ENCODE measurements at regions not wholly inside any gene's neighbourhood (a gene's known extent, or its start where the extent isn't known, plus 50 kb on each side); places are given as distances from the start of the nearest gene placed in this dataset.

DNA sequence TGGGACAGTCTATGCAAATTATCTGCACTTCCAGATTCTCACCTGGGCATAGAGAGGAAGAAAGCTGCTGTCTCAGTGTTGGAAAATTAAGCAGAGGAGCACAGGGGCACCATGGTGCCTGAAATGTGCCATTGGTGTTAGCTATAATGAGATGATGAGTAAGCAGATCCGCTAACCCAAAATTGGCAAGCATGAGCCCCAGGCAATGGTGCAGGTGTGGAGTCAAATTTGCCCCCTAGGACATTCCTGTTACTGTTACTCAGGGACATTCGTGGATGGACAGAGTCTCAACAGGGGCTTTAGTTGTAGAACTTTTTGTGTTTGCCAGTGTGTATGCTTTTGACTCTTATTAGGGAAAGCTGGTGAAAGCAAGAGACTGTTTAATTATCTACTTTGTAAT lies 385.2 kb upstream of the KLF6 start:
- TF ChIP-seq, protein P1, sequence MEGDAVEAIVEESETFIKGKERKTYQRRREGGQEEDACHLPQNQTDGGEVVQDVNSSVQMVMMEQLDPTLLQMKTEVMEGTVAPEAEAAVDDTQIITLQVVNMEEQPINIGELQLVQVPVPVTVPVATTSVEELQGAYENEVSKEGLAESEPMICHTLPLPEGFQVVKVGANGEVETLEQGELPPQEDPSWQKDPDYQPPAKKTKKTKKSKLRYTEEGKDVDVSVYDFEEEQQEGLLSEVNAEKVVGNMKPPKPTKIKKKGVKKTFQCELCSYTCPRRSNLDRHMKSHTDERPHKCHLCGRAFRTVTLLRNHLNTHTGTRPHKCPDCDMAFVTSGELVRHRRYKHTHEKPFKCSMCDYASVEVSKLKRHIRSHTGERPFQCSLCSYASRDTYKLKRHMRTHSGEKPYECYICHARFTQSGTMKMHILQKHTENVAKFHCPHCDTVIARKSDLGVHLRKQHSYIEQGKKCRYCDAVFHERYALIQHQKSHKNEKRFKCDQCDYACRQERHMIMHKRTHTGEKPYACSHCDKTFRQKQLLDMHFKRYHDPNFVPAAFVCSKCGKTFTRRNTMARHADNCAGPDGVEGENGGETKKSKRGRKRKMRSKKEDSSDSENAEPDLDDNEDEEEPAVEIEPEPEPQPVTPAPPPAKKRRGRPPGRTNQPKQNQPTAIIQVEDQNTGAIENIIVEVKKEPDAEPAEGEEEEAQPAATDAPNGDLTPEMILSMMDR (IDR thresholded peaks at IDR 0.05; ENCODE audit: control insufficient read depth, insufficient read depth, low read depth, low read length, missing control alignments) = no peak
- H3K4me3 ChIP-seq (ENCODE audit: control insufficient read depth, low read depth, low read length) = no peak overlapping the region
- no peak for DNase-seq (ENCODE audit: low read depth)

DNA sequence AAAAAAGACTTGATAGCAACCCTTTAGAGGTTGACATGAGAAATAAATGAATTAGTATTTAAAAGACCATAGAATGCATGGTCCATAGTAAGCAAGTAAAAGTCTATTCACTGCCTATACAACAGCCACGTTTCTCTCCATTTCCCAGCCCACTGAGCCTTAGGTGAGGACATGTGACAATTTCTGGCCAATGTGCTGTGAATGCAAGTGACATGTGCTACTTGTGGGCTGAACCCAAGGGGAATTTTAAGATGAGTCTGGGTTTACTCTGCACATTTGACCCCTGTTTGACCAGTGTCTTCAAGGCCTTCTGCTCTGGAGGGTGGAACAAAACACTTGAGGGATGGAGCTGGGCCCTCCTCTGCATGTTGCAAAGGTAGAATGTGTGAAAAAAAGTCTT lies 384.4 kb upstream of the KLF6 start:
- TF ChIP-seq, protein P1 (IDR thresholded peaks at IDR 0.05; ENCODE audit: control insufficient read depth, insufficient read depth, low read depth, low read length, missing control alignments) = no peak
- DNase-seq (ENCODE audit: low read depth) = no peak
- H3K4me3 ChIP-seq (ENCODE audit: control insufficient read depth, low read depth, low read length) = no peak overlapping the region

DNA sequence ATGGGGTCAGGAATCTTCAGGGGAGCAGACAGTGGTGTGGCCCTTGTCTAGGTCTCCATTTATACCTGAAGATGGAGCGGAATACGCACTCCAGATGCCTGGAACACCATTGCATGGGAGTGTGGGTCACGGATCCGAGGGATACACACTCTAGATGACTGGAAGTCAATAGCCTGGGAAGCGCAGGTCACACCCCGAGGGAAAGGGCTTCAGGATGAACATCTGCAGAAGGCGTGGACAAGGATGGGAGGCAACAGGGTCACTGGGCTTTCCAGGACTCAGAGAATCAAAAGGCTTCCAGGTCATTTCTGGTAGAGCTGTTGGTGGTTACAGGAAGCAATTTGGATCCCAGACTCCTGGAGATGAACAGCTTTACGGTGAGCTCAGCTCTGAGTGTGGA lies 382.2 kb upstream of the KLF6 start:
- TF ChIP-seq, protein P1 (IDR thresholded peaks at IDR 0.05; ENCODE audit: control insufficient read depth, insufficient read depth, low read depth, low read length, missing control alignments) = no peak
- no peak overlapping the region for H3K4me3 ChIP-seq (ENCODE audit: control insufficient read depth, low read depth, low read length)
- no peak for DNase-seq (ENCODE audit: low read depth)

DNA sequence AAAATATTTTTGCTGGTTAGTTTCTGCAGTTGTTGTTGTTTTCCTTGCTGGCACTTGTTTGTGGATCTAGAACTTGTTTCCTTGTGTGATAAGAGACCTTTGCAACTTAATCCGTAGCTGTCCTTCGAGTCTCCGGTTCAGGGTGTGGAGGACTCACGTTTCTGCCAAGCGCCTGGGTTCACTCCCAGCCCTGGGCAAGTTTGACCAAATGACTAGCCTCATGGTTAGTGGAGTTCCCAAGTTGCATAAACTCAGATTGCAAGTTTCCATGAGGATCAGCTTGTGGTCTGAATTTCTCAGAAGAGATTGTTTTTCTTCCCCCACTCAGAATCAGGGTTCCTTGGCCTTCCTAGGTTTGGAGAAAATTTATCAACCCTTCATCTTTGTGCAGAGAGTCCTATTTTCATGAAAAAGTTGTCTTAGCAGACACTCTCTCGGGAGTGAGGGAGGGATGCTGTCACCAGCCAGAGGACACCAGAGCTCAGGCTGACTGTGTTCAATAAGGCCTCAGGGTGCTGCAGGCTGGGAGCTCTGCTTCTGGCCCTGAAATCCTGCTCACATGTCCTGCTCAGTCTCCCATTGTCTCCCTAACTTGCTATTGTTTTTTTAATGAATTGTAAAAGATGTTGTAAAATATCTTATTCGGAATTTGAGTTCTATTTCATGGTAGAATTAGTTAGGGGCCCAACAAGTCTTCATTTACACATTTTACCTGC lies 377.7 kb upstream of the KLF6 start:
- no peak overlapping the region for H3K4me3 ChIP-seq (ENCODE audit: control insufficient read depth, low read depth, low read length)
- TF ChIP-seq, protein P1 (IDR thresholded peaks at IDR 0.05; ENCODE audit: control insufficient read depth, insufficient read depth, low read depth, low read length, missing control alignments) = no peak
- no peak for DNase-seq (ENCODE audit: low read depth)

DNA sequence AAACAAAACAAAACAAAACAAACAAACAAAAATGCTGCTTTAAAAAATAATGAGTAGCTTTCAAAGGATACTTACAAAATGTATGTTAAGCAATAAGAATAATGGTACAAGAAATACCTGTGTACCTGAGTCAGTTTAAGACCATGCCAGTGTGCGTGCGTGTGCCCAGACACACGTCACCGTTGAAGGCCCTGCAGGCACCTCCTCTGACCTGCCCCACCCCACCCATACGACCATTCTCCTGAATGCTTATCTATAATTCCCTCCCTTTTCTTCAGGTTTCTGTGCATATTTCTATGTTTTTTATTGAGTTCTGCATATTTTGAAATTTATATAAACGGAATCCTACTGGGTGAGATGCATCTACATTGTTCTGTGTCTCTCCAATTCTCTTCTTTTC lies 374.2 kb upstream of the KLF6 start:
- TF ChIP-seq, protein P1 (IDR thresholded peaks at IDR 0.05; ENCODE audit: control insufficient read depth, insufficient read depth, low read depth, low read length, missing control alignments) = no peak
- no peak for DNase-seq (ENCODE audit: low read depth)
- H3K4me3 ChIP-seq (ENCODE audit: control insufficient read depth, low read depth, low read length) = no peak overlapping the region

DNA sequence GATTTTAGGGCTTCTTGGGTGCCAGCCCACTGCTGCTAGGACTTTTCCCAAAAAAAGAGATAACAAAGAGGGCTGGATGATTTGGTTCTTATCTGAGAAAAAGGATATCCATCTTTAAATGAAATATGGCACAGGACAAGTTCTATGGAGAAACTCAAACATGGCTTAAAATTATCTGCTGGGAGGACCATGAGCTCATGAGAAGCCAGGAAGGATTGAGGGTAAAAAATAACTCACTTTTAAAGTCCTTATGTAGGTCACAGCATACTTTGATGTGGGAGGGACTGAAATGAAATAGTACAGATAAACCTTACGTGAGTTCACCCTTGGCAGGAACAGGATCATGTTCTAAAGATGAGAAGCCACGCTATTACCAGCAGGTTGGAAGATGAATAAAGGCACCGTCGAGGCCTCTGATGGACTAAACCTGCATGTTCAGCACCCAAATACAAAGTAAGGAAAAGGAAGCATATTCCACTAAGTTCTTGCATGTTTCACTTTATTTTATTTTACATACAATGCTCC lies 369.2 kb upstream of the KLF6 start:
- TF ChIP-seq, protein P1 (IDR thresholded peaks at IDR 0.05; ENCODE audit: control insufficient read depth, insufficient read depth, low read depth, low read length, missing control alignments) = no peak
- H3K4me3 ChIP-seq (ENCODE audit: control insufficient read depth, low read depth, low read length) = no peak overlapping the region
- DNase-seq (ENCODE audit: low read depth) = no peak

Data from AG09309 (cell line).